Lower lobe of right lung (tissue), 2 donors: ENCODE measurements at regions not wholly inside any gene's neighbourhood (a gene's known extent, or its start where the extent isn't known, plus 50 kb on each side); places are given as distances from the start of the nearest gene placed in this dataset.

Experiments used
- ATAC-seq, 2 donors: fragments of 200-7000 bp; cut with Tn5 transposase; one replicate each; pipeline ENCODE4 v1.9.1; 2020 to 2022; ENCODE audit warnings: mild to moderate bottlenecking in 2 of 2, moderate library complexity in 2 of 2
- DNase-seq: peaks from one replicate; pipeline ENCODE4 v3.0.0-alpha.2; 2020
- H3K27ac ChIP-seq: fragments of 200-600 bp; one replicate; pipeline ENCODE4 v1.8.0; 2022
- H3K27me3 ChIP-seq: fragments of 200-600 bp; one replicate; pipeline ENCODE4 v1.8.0; 2022; ENCODE audit warnings: low read depth
- H3K36me3 ChIP-seq: fragments of 200-600 bp; one replicate; pipeline ENCODE4 v1.8.0; 2022; ENCODE audit warnings: mild to moderate bottlenecking
- H3K4me1 ChIP-seq: fragments of 200-600 bp; one replicate; pipeline ENCODE4 v1.8.0; 2022
- H3K4me3 ChIP-seq: fragments of 200-600 bp; one replicate; pipeline ENCODE4 v1.8.0; 2022; ENCODE audit warnings: mild to moderate bottlenecking
- H3K9me3 ChIP-seq: fragments of 200-600 bp; one replicate; pipeline ENCODE4 v1.8.0; 2022
- intact Hi-C: fragments of 100-400 bp; cut with DNase I; formaldehyde crosslinking; loops from one replicate; pipeline ENCODE4 v1.11.0; 2022
- TF ChIP-seq, protein P1 (sequence below): fragments of 200-600 bp; IDR thresholded peaks from one replicate; pipeline ENCODE4 v1.8.0; 2022; ENCODE audit warnings: antibody characterized with exemption, mild to moderate bottlenecking
- donor health status: DM: no; HTN: yes; CAD: no; lungs with severe emphysema.

DNA sequence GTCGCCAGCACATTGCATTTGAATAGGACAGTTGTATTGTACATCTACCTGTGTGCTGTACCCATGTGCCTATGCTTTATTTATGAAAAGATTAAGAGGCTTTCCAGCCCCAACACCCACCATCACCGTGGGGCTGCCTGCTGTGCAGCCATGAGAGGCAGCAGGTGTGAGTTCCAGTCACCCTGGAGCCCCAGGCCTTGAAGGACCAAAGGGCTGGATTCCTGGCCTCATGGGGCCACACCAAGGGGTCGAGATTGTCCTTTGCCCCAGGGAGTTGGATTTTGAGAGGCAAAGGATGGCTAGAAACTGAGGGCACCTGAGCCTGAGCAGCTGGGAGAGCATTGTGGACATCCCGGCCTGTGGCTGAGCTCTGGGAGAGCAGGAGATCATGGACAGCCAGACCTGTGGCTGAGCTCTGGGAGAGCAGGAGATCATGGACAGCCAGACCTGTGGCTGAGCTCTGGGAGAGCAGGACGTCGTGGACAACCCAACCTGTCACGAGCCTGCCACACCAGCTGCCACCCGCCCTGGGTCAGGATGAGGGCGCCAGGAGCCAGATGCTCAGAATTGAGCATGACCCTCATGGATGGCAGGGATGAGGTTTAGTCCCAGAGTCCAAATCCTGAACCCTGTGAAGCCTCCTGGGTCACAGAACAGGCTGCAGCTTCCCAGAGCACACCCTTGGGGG lies 182.5 kb upstream of the RAB6C start:
- intact Hi-C loops: no loop called here
- H3K9me3 ChIP-seq: no peaks in the 10 kb centered on the region
- no peaks in the 10 kb centered on the region for H3K36me3 ChIP-seq
- ATAC-seq (no peak), DNase-seq (no peak)
- H3K27ac ChIP-seq: no peak overlapping the region
- H3K4me1 ChIP-seq: no peaks in the 10 kb centered on the region
- no peak overlapping the region for H3K4me3 ChIP-seq
- H3K27me3 ChIP-seq: no peaks in the 10 kb centered on the region
- TF ChIP-seq, protein P1, sequence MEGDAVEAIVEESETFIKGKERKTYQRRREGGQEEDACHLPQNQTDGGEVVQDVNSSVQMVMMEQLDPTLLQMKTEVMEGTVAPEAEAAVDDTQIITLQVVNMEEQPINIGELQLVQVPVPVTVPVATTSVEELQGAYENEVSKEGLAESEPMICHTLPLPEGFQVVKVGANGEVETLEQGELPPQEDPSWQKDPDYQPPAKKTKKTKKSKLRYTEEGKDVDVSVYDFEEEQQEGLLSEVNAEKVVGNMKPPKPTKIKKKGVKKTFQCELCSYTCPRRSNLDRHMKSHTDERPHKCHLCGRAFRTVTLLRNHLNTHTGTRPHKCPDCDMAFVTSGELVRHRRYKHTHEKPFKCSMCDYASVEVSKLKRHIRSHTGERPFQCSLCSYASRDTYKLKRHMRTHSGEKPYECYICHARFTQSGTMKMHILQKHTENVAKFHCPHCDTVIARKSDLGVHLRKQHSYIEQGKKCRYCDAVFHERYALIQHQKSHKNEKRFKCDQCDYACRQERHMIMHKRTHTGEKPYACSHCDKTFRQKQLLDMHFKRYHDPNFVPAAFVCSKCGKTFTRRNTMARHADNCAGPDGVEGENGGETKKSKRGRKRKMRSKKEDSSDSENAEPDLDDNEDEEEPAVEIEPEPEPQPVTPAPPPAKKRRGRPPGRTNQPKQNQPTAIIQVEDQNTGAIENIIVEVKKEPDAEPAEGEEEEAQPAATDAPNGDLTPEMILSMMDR: no peak

DNA sequence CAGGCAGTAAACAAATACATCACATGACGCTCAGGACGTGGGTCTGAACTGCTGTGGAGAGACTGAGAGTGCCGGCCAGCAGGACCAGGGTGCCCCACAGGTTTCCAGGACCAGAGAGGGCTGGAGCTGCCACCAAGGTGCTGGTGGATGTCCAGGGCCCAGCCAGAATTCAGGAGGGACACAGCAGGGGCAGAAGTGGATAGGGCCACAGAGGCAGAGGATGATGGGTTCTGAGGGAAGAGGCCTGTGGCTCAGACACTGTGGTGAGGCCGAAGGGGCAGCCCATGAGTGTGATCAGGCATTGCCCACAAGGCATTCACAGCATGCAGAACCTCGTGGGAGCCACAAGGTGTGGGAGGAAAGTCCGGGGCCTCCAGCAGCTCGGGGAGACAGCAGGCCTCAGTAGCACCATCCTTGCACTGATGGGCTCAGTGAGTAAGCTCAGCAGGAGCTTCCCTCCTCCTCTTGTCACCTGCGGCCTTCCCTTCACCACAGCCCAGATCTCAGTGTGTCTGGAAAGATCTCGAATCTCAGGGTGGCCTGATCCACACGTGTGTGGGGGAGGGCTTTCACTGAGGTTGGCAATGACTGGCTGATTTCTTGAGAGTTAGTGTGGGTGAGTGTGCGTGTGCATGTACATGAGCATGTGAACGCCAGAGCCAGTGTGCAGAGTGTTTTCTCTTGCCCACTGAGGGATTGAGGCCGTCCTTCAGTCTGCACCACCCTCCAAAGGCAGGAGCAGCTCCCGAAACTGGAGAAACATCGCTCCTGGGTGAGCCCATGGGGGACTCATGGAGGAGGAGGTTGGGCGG lies 181.8 kb upstream of the RAB6C start:
- Histone ChIP-seq H3K36me3 (no peaks in the 10 kb centered on the region), H3K27me3 (no peaks in the 10 kb centered on the region), H3K4me3 (no peak overlapping the region), H3K27ac (no peak overlapping the region), H3K9me3 (no peaks in the 10 kb centered on the region), H3K4me1 (no peaks in the 10 kb centered on the region)
- intact Hi-C loops: no loop called here
- TF ChIP-seq, protein P1: no peak
- no peak for DNase-seq
- no peak for ATAC-seq

DNA sequence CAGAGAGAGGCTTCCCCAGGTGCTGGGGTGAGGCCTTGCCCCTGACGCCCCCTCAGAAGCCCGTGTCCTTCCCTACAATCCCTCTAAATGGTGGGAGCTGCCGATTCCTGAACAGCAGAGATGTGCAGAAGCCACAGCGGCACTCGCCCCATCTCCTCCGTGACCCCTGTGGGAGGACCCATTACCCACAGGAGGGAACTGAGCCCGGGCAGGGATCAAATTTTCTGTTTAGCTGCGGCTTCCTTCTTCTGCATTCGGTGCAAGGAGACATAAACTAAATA lies 181.2 kb upstream of the RAB6C start:
- no peak overlapping the region for H3K4me3 ChIP-seq
- no peak for DNase-seq
- no peak for ATAC-seq
- TF ChIP-seq, protein P1: no peak
- H3K9me3 ChIP-seq: no peaks in the 10 kb centered on the region
- no peaks in the 10 kb centered on the region for H3K4me1 ChIP-seq
- no peaks in the 10 kb centered on the region for H3K27me3 ChIP-seq
- H3K27ac ChIP-seq: no peak overlapping the region
- intact Hi-C loops: no loop called here
- H3K36me3 ChIP-seq: no peaks in the 10 kb centered on the region

DNA sequence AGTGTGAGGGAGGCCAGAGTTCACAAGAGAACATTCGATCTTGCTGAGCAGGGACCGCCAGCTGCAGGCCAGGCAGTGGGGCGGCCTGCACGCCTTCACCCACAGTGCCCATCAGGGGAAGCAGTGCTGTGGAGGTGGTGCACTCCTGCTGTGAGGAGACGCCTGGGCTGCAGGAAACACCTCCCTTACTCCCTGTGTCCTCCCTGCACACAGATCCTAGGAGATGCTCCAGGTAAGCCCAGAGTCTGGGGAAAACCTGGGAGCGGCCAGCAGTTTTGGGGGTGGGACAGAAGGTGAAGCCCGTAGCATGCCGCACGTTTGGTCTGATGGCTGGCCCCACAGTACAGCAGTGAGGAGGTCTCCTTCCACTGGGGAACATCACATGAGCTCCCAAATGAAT lies 180.8 kb upstream of the RAB6C start:
- H3K9me3 ChIP-seq: no peaks in the 10 kb centered on the region
- no peaks in the 10 kb centered on the region for H3K4me1 ChIP-seq
- DNase-seq: no peak
- peak in 1 of 2 donors; percentile 23 for ATAC-seq
- no peaks in the 10 kb centered on the region for H3K27me3 ChIP-seq
- TF ChIP-seq, protein P1: no peak
- no peak overlapping the region for H3K4me3 ChIP-seq
- intact Hi-C loops: no loop called here
- H3K27ac ChIP-seq: no peak overlapping the region
- H3K36me3 ChIP-seq: no peaks in the 10 kb centered on the region

DNA sequence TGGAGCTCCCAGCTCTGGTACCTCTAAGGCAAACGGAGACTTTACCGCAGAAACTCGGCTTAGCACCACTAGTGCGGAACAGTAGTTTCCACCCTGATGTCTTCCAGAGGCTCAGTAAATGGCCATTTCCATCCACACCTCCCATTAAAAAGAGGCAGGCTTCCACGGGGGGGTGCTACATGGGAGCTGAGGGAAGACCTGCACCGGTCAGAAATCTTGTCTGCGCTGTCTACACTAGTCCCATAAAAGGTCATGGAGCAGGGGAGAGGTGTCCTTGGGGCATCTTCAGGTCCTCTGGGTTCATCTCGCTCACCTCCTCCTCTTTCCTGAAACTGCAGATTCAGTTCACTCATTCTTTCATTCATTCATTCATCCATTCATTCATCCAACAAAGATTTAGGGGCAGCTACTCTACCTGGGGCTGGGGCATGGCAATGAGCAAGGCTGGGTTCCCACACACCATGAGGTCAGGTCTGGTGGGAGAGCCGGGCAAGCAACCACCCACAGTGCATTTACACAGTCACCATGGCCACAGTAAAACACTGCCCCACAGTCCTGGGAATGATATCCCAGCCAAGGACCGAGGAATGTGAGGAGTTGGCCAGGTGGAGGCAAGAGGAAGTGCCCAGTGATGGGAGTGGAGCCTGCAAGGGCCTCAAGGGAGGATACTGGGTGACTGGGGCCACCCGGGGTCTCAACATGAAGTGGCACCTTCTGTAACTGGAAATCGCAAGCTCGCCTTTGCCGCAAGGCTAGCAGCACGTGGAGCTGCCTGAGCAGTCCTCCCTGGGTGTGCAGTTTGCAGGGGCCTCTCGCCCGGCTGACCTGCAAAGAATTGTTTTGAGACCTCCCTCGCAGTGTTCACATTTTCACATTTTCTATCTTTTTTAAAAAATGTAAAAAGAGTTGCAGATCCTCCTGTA lies 180.2 kb upstream of the RAB6C start:
- no peaks in the 10 kb centered on the region for H3K4me1 ChIP-seq
- TF ChIP-seq, protein P1: no peak
- ATAC-seq: no peak
- intact Hi-C loops: no loop called here
- DNase-seq: no peak
- H3K27ac ChIP-seq: no peak overlapping the region
- no peak overlapping the region for H3K4me3 ChIP-seq
- H3K36me3 ChIP-seq: no peaks in the 10 kb centered on the region
- no peaks in the 10 kb centered on the region for H3K9me3 ChIP-seq
- no peaks in the 10 kb centered on the region for H3K27me3 ChIP-seq
